ENCODE measurements at regions not wholly inside any gene's neighbourhood (a gene's known extent, or its start where the extent isn't known, plus 50 kb on each side); places are given as distances from the start of the nearest gene placed in this dataset.

DNA sequence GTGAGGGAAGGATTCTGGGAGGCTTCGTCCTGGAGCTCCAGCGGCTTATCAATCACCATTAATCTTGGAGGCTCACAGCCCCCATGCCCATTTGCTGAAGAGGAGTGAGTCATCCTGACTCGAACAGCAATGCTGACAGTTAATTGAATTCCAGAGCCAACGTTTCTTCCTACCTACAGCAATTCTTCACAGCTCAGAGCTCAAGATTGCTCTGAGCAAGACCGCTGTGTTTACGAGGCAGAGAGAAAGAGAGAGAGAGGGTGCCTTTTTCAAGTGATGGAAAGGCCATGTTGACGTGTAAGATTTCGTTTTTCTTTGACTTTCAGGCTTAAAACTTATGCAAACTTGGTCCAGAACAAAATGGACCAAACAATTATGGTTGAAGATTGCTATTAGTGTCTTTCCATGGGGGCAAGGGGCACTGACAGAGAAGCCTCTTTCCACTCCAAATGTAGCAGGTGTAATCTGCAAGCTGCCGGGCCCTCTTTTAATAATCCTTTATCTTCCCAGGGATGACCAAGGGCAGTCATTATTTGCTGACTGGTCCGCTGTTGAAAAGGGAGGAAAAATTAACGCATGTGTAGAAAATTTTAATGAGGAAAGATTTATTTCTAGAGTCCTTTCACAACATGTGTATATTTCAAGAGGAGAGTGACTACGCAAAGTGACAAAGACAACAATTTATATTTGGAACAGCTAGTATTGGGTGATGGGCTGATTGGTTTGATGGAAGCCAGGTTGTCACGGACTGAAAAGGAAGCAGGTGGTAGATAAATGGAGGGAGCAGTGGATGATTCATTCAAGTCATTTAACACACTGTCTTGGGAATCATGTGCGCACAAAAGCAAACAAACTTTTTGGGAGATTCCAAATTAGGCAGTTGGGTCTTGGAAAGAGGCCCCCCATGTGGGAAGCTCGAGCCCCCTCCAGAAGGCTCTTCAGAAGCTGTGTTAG, 136.1 kb upstream of the IRF2BP2 start (continued):
- no peak for TF ChIP-seq RFX5 (IDR thresholded peaks at IDR 0.05; ENCODE audit: low read length)
- TF ChIP-seq, protein P1, sequence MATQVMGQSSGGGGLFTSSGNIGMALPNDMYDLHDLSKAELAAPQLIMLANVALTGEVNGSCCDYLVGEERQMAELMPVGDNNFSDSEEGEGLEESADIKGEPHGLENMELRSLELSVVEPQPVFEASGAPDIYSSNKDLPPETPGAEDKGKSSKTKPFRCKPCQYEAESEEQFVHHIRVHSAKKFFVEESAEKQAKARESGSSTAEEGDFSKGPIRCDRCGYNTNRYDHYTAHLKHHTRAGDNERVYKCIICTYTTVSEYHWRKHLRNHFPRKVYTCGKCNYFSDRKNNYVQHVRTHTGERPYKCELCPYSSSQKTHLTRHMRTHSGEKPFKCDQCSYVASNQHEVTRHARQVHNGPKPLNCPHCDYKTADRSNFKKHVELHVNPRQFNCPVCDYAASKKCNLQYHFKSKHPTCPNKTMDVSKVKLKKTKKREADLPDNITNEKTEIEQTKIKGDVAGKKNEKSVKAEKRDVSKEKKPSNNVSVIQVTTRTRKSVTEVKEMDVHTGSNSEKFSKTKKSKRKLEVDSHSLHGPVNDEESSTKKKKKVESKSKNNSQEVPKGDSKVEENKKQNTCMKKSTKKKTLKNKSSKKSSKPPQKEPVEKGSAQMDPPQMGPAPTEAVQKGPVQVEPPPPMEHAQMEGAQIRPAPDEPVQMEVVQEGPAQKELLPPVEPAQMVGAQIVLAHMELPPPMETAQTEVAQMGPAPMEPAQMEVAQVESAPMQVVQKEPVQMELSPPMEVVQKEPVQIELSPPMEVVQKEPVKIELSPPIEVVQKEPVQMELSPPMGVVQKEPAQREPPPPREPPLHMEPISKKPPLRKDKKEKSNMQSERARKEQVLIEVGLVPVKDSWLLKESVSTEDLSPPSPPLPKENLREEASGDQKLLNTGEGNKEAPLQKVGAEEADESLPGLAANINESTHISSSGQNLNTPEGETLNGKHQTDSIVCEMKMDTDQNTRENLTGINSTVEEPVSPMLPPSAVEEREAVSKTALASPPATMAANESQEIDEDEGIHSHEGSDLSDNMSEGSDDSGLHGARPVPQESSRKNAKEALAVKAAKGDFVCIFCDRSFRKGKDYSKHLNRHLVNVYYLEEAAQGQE (IDR thresholded peaks at IDR 0.05; ENCODE audit: low read depth, low read length), result no peak
- TF ChIP-seq, protein P2, sequence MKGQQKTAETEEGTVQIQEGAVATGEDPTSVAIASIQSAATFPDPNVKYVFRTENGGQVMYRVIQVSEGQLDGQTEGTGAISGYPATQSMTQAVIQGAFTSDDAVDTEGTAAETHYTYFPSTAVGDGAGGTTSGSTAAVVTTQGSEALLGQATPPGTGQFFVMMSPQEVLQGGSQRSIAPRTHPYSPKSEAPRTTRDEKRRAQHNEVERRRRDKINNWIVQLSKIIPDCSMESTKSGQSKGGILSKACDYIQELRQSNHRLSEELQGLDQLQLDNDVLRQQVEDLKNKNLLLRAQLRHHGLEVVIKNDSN (IDR thresholded peaks at IDR 0.05; ENCODE audit: borderline replicate concordance, low read depth), result no peak
- no peak for TF ChIP-seq RAD21 (IDR thresholded peaks at IDR 0.05; ENCODE audit: low read length)
- peak; percentile 46; the same call in 1 of the 2 replicates for TF ChIP-seq POLR2AphosphoS5 (IDR thresholded peaks at IDR 0.05; ENCODE audit: low read depth, low read length)
- no peak for TF ChIP-seq ELF1 (IDR thresholded peaks at IDR 0.05)
- no peak for TF ChIP-seq SMC3 (IDR thresholded peaks at IDR 0.05; ENCODE audit: low read depth, low read length)
- no peak for TF ChIP-seq FOXJ3 (CRISPR knock-in tag; IDR thresholded peaks at IDR 0.05)

DNA sequence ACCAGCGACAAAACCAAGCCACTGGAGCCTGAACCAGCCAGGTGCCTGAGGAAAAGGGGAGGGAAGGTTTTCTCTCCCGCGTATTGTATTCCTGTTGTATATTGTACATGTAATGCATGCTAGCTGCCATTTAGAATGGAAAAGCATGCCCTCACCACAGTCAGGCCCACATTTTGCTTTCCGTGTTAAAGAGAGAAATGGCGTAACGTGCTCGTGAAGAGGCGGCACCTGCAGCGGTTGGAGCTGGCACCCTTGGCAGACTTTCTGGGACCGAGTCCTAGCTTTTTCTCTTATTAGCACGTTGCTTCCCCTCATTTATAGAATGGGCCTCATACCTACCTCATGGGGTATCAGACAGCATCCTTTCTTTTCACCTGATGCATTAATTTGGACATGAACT, 135.3 kb upstream of the IRF2BP2 start:
- CTCF ChIA-PET, result interaction anchor here (0.5 to 2.7 kb wide), 6 partner anchors 8 to 339 kb away, joined by 3 to 9 read pairs (median 4); no protein-coding TSS in a partner anchor
- no peaks in the 10 kb centered on the region for H3K36me3 ChIP-seq (replicated peaks in 1 of 2; ENCODE audit: control insufficient read depth in 1 of 2, insufficient read depth in 2 of 2, low read length in 1 of 2)
- POLR2A ChIA-PET, result interaction anchor here (1.4 kb wide), 1 partner anchor 10 kb away, joined by 4 read pairs; no protein-coding TSS in a partner anchor
- no peaks in the 10 kb centered on the region for H3K27me3 ChIP-seq (ENCODE audit: insufficient read depth)
- H2AFZ ChIP-seq (ENCODE audit: low read depth), result no peak overlapping the region
- peaks cover 36% of the 10 kb centered on the region for H3F3A ChIP-seq (replicated peaks; ENCODE audit: insufficient read depth)
- TF ChIP-seq, protein P3, sequence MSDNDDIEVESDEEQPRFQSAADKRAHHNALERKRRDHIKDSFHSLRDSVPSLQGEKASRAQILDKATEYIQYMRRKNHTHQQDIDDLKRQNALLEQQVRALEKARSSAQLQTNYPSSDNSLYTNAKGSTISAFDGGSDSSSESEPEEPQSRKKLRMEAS (IDR thresholded peaks at IDR 0.05; ENCODE audit: low read depth), result 0 out of 2 replicates have a peak, but pooled peaks have one; percentile 10
- TF ChIP-seq TEAD4 (IDR thresholded peaks at IDR 0.05; ENCODE audit: borderline replicate concordance, insufficient read depth) (no peak), ELF1 (IDR thresholded peaks at IDR 0.05) (no peak), PBX3 (IDR thresholded peaks at IDR 0.05) (no peak), MEF2A (IDR thresholded peaks at IDR 0.05; ENCODE audit: borderline replicate concordance, low read depth) (no peak), RAD21 (IDR thresholded peaks at IDR 0.05; ENCODE audit: low read length) (no peak)
- no peaks in the 10 kb centered on the region for H4K20me1 ChIP-seq (ENCODE audit: insufficient read depth)
- 95% methylated on average over 11 of the region's 11 CpGs for WGBS (ENCODE audit: low lambda C conversion rate)
- H3K79me2 ChIP-seq (ENCODE audit: insufficient read depth), result no peaks in the 10 kb centered on the region
- no peak overlapping the region for H3K4me3 ChIP-seq (ENCODE audit: low read depth in 2 of 2, low read length in 1 of 2)
- H3K27ac ChIP-seq (ENCODE audit: low read depth in 2 of 2, low read length in 1 of 2), result peak overlapping the region; percentile 59 to 84; a peak in 3 of 4 replicates
- peak overlapping the region; percentile 26; the same call in 1 of the 2 replicates for H3K4me2 ChIP-seq
- peaks cover 29 to 36% of the 10 kb centered on the region in 2 experiments for H3K4me1 ChIP-seq (ENCODE audit: control insufficient read depth in 1 of 2, insufficient read depth in 2 of 2, low read depth in 1 of 2, low read length in 1 of 2)
- H3K9me3 ChIP-seq, result no peaks in the 10 kb centered on the region
- H3K9ac ChIP-seq, result no peak overlapping the region
- no peaks in the 10 kb centered on the region for H3K9me2 ChIP-seq
- DNase-seq, result no peak

Data from SK-N-SH (cell line).